CD4-positive, CD25-positive, alpha-beta regulatory T cell (primary cell): ENCODE measurements at regions not wholly inside any gene's neighbourhood (a gene's known extent, or its start where the extent isn't known, plus 50 kb on each side); places are given as distances from the start of the nearest gene placed in this dataset.
"Not testable (repeated sequence)": the region's sequence is repeated elsewhere in the genome, so short reads cannot be mapped to it uniquely, and the experiment has no call there.

Source experiments
- ATAC-seq, 2 donors: fragments of 150-1000 bp; cut with Tn5 transposase; one replicate each; pipeline ENCODE4 v1.10.0; 2021; ENCODE audit warnings: low read depth in 2 of 2, moderate number of reproducible peaks in 2 of 2, moderate library complexity in 1 of 2
- DNase-seq, 3 donors: peaks; one replicate each; pipeline versions ENCODE4 v3.0.0 to v3.0.0-alpha.2; 2012 to 2022; ENCODE audit warnings: mixed read lengths in 1 of 3
- H3K27ac ChIP-seq: one replicate; pipeline ENCODE4 v1.7.0; 2013; ENCODE audit warnings: mild to moderate bottlenecking, low read length; ENCODE audit not compliant: insufficient read depth, poor library complexity, severe bottlenecking
- H3K27me3 ChIP-seq: one replicate; pipeline ENCODE4 v1.7.0; 2013; ENCODE audit warnings: low read length; ENCODE audit not compliant: control insufficient read depth, insufficient read depth
- H3K36me3 ChIP-seq: one replicate; pipeline ENCODE4 v1.7.0; 2013; ENCODE audit warnings: mild to moderate bottlenecking, low read length, moderate library complexity; ENCODE audit not compliant: control insufficient read depth, insufficient read depth
- H3K4me1 ChIP-seq: 2 replicates; pipeline ENCODE4 v1.7.0; 2013; ENCODE audit warnings: mild to moderate bottlenecking, low read length; ENCODE audit not compliant: insufficient read depth, control insufficient read depth, poor library complexity, severe bottlenecking
- H3K4me3 ChIP-seq: one replicate; pipeline ENCODE4 v1.7.0; 2013; ENCODE audit warnings: low read depth, mild to moderate bottlenecking, low read length, moderate library complexity
- H3K9me3 ChIP-seq, 2 experiments: 1 replicate in 1 of 2; 2 replicates in 1 of 2; pipeline ENCODE4 v1.7.0; 2013; ENCODE audit warnings: low read length in 2 of 2, mild to moderate bottlenecking in 1 of 2, moderate library complexity in 1 of 2; ENCODE audit not compliant: control insufficient read depth in 2 of 2
- H3K27ac Mint-ChIP-seq, 3 donors: one replicate each; pipeline ENCODE4 v1.8.0; 2020 to 2022; ENCODE audit warnings: mild to moderate bottlenecking in 3 of 3, mixed read lengths in 3 of 3, moderate library complexity in 2 of 3
- H3K27me3 Mint-ChIP-seq: one replicate; pipeline ENCODE4 v1.8.0; 2022; ENCODE audit warnings: mild to moderate bottlenecking, mixed read lengths
- H3K36me3 Mint-ChIP-seq: one replicate; pipeline ENCODE4 v1.8.0; 2020; ENCODE audit warnings: mixed read lengths
- H3K4me1 Mint-ChIP-seq, 4 donors: one replicate each; pipeline ENCODE4 v1.8.0; 2020 to 2022; ENCODE audit warnings: mixed read lengths in 4 of 4, mild to moderate bottlenecking in 1 of 4
- H3K4me3 Mint-ChIP-seq, 4 donors: one replicate each; pipeline ENCODE4 v1.8.0; 2020 to 2022; ENCODE audit warnings: mild to moderate bottlenecking in 4 of 4, mixed read lengths in 4 of 4, moderate library complexity in 3 of 4
- H3K9me3 Mint-ChIP-seq, 7 donors: one replicate each; pipeline ENCODE4 v1.8.0; 2020 to 2022; ENCODE audit warnings: mixed read lengths in 7 of 7, mild to moderate bottlenecking in 3 of 7, moderate library complexity in 2 of 7

GRCh38 chr3:166817269-166817668 lies 562.8 kb downstream of the ZBBX start:
- H3K9me3 ChIP-seq, H3K27ac Mint-ChIP-seq, H3K36me3 Mint-ChIP-seq, H3K36me3 ChIP-seq, H3K27me3 ChIP-seq, H3K4me3 Mint-ChIP-seq, H3K27me3 Mint-ChIP-seq, H3K27ac ChIP-seq, H3K4me1 Mint-ChIP-seq, DNase-seq, H3K4me3 ChIP-seq, H3K4me1 ChIP-seq, ATAC-seq: not testable (repeated sequence)
- H3K9me3 Mint-ChIP-seq: peaks cover 2 to 16% (median 7%) of the 10 kb centered on the region in 7 donors

- H3K36me3 Mint-ChIP-seq: no peaks in the 10 kb centered on the region
- Histone ChIP-seq H3K4me1 (no peaks in the 10 kb centered on the region), H3K27ac (no peak overlapping the region), H3K36me3 (no peaks in the 10 kb centered on the region), H3K4me3 (no peak overlapping the region), H3K9me3 (peaks cover 2 to 13% of the 10 kb centered on the region in 2 experiments), H3K27me3 (no peaks in the 10 kb centered on the region)
- H3K27me3 Mint-ChIP-seq: no peaks in the 10 kb centered on the region
- ATAC-seq: no peak
- H3K9me3 Mint-ChIP-seq: peaks cover 3 to 33% (median 8%) of the 10 kb centered on the region in 7 donors
- H3K4me1 Mint-ChIP-seq: no peaks in the 10 kb centered on the region
- H3K27ac Mint-ChIP-seq: no peak overlapping the region
- H3K4me3 Mint-ChIP-seq: no peak overlapping the region
- DNase-seq: no peak
Observed at GRCh38 chr3:166810741-166811445, 569.2 kb downstream of the ZBBX start.

GRCh38 chr3:166809520-166809919 lies 570.6 kb downstream of the ZBBX start:
- H3K27me3 Mint-ChIP-seq: no peaks in the 10 kb centered on the region
- Histone ChIP-seq H3K27ac (no peak overlapping the region), H3K4me1 (no peaks in the 10 kb centered on the region), H3K4me3 (no peak overlapping the region), H3K36me3 (no peaks in the 10 kb centered on the region), H3K27me3 (no peaks in the 10 kb centered on the region), H3K9me3 (peaks cover 5 to 13% of the 10 kb centered on the region in 2 experiments)
- ATAC-seq (no peak), DNase-seq (no peak)
- no peaks in the 10 kb centered on the region for H3K36me3 Mint-ChIP-seq
- no peak overlapping the region for H3K4me3 Mint-ChIP-seq
- no peaks in the 10 kb centered on the region for H3K4me1 Mint-ChIP-seq
- H3K9me3 Mint-ChIP-seq: peaks cover 0 to 28% (median 8%) of the 10 kb centered on the region in 7 donors
- no peak overlapping the region for H3K27ac Mint-ChIP-seq

- H3K36me3 Mint-ChIP-seq: no peaks in the 10 kb centered on the region
- H3K36me3 ChIP-seq: no peaks in the 10 kb centered on the region
Observed at GRCh38 chr3:166788936-166789335, 591.2 kb downstream of the ZBBX start.

GRCh38 chr3:166785876-166786275 lies 594.2 kb downstream of the ZBBX start:
- H3K27me3 Mint-ChIP-seq: no peaks in the 10 kb centered on the region
- DNase-seq (no peak), ATAC-seq (no peak)
- H3K9me3 Mint-ChIP-seq: peaks cover 3 to 15% (median 11%) of the 10 kb centered on the region in 7 donors
- H3K36me3 ChIP-seq: no peaks in the 10 kb centered on the region
- H3K4me1 ChIP-seq: no peaks in the 10 kb centered on the region
- H3K36me3 Mint-ChIP-seq: no peaks in the 10 kb centered on the region
- no peak overlapping the region for H3K4me3 Mint-ChIP-seq
- H3K27me3 ChIP-seq: no peaks in the 10 kb centered on the region
- H3K4me1 Mint-ChIP-seq: no peaks in the 10 kb centered on the region
- H3K4me3 ChIP-seq: no peak overlapping the region
- H3K27ac ChIP-seq: no peak overlapping the region
- no peaks in the 10 kb centered on the region for H3K9me3 ChIP-seq
- no peak overlapping the region for H3K27ac Mint-ChIP-seq

More at GRCh38 chr3:166788936-166789335, 591.2 kb downstream of the ZBBX start:
- H3K9me3 Mint-ChIP-seq: peaks cover 3 to 11% (median 6%) of the 10 kb centered on the region in 7 donors
- no peaks in the 10 kb centered on the region for H3K27me3 ChIP-seq
- H3K4me3 Mint-ChIP-seq: no peak overlapping the region
- no peak overlapping the region for H3K4me3 ChIP-seq
- no peaks in the 10 kb centered on the region for H3K27me3 Mint-ChIP-seq
- no peak overlapping the region for H3K27ac ChIP-seq
- H3K4me1 Mint-ChIP-seq: no peaks in the 10 kb centered on the region
- no peak for ATAC-seq
- H3K4me1 ChIP-seq: no peaks in the 10 kb centered on the region
- DNase-seq: no peak
- H3K9me3 ChIP-seq: no peaks in the 10 kb centered on the region
- no peak overlapping the region for H3K27ac Mint-ChIP-seq

GRCh38 chr3:166783206-166783605 lies 596.9 kb downstream of the ZBBX start:
- Histone ChIP-seq H3K36me3 (no peaks in the 10 kb centered on the region), H3K4me3 (no peak overlapping the region), H3K27ac (no peak overlapping the region), H3K27me3 (no peaks in the 10 kb centered on the region), H3K4me1 (no peaks in the 10 kb centered on the region), H3K9me3 (no peaks in the 10 kb centered on the region)
- Mint-ChIP-seq H3K4me1 (no peaks in the 10 kb centered on the region), H3K36me3 (no peaks in the 10 kb centered on the region), H3K27me3 (no peaks in the 10 kb centered on the region), H3K27ac (no peak overlapping the region), H3K9me3 (peaks cover under 1 to 26% (median 10%) of the 10 kb centered on the region in 7 donors), H3K4me3 (no peak overlapping the region)
- DNase-seq (no peak), ATAC-seq (no peak)

GRCh38 chr3:166764698-166765318 lies 615.3 kb downstream of the ZBBX start:
- Mint-ChIP-seq H3K4me1 (no peaks in the 10 kb centered on the region), H3K9me3 (peaks cover 0 to 25% (median 8%) of the 10 kb centered on the region in 7 donors), H3K27ac (no peak overlapping the region), H3K4me3 (no peak overlapping the region), H3K27me3 (no peaks in the 10 kb centered on the region), H3K36me3 (no peaks in the 10 kb centered on the region)
- DNase-seq: no peak
- Histone ChIP-seq H3K4me1 (no peaks in the 10 kb centered on the region), H3K36me3 (no peaks in the 10 kb centered on the region), H3K27ac (no peak overlapping the region), H3K27me3 (no peaks in the 10 kb centered on the region), H3K4me3 (no peak overlapping the region), H3K9me3 (peaks cover 3 to 20% of the 10 kb centered on the region in 2 experiments)
- ATAC-seq: no peak
